HAP-1 (cell line): ENCODE measurements at regions not wholly inside any gene's neighbourhood (a gene's known extent, or its start where the extent isn't known, plus 50 kb on each side); places are given as distances from the start of the nearest gene placed in this dataset.
"Not testable (repeated sequence)": the region's sequence is repeated elsewhere in the genome, so short reads cannot be mapped to it uniquely, and the experiment has no call there.

ENCODE experiments used
- DNase-seq, 2 experiments: peaks; one replicate each; pipeline ENCODE4 v3.0.0-alpha.2; 2016 to 2020; ENCODE audit warnings: low spot score in 2 of 2
- H3K27me3 ChIP-seq: fragments of 250-450 bp; sonication (Bioruptor Pico); 2 replicates; pipeline ENCODE4 v1.5.1; 2020; ENCODE audit warnings: low read depth, mild to moderate bottlenecking, moderate library complexity
- H3K36me3 ChIP-seq: fragments of 250-450 bp; sonication (Bioruptor Pico); replicated peaks from 2 replicates; pipeline ENCODE4 v1.5.1; 2020; ENCODE audit warnings: mild to moderate bottlenecking
- H3K4me1 ChIP-seq: fragments of 250-450 bp; sonication (Bioruptor Pico); 2 replicates; pipeline ENCODE4 v1.5.1; 2020; ENCODE audit warnings: mild to moderate bottlenecking
- H3K4me3 ChIP-seq: fragments of 250-450 bp; sonication (Bioruptor Pico); 2 replicates; pipeline ENCODE4 v1.5.1; 2020; ENCODE audit warnings: mild to moderate bottlenecking, moderate library complexity
- H3K9me3 ChIP-seq: fragments of 250-450 bp; sonication (Bioruptor Pico); 2 replicates; pipeline ENCODE4 v1.5.1; 2020; ENCODE audit warnings: mild to moderate bottlenecking, moderate library complexity
- in situ Hi-C: fragments of 300-500 bp; cut with MboI; formaldehyde crosslinking; loops from 3 replicates; pipeline ENCODE4 v1.14.3; 2020; ENCODE audit warnings: low sequenced_read_pairs, inconsistent platforms, mixed read lengths

- Histone ChIP-seq H3K36me3 (no peaks in the 10 kb centered on the region), H3K27me3 (no peaks in the 10 kb centered on the region)
- in situ Hi-C loops: no loop called here
Measured at GRCh38 chr7:10773430-10773829, 200.2 kb upstream of the PHF14 start.

GRCh38 chr7:10779465-10780399 is 193.9 kb upstream of the PHF14 start:
- Histone ChIP-seq H3K27me3 (no peaks in the 10 kb centered on the region), H3K4me3 (no peak overlapping the region), H3K9me3 (no peaks in the 10 kb centered on the region), H3K36me3 (no peaks in the 10 kb centered on the region), H3K4me1 (0 out of 2 replicates have a peak, but pooled peaks cover 1% of the 10 kb centered on the region)
- DNase-seq: no peak
- in situ Hi-C loops: no loop called here

More at GRCh38 chr7:10773430-10773829, 200.2 kb upstream of the PHF14 start:
- no peaks in the 10 kb centered on the region for H3K4me1 ChIP-seq
- H3K4me3 ChIP-seq: no peak overlapping the region
- no peaks in the 10 kb centered on the region for H3K9me3 ChIP-seq
- no peak for DNase-seq

DNA sequence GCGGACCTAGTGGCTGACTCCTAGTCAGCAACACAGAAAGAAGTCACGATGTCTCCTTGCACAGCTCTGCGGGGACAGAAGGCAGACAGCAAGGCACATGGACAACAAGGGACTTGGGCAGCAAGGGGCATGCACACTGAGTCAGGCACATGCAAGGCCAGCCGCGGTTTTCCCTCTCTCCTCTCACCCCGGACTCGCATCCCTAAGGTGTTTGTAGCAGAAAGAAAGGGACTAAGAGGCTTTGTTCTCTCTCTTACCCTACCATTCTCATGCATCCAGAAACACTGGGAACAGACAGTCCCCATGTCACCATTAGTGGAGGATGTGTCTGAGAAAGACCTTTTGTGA is 193.3 kb upstream of the PHF14 start:
- DNase-seq: no peak
- H3K36me3 ChIP-seq: no peaks in the 10 kb centered on the region
- 0 out of 2 replicates have a peak, but pooled peaks cover 5% of the 10 kb centered on the region for H3K4me1 ChIP-seq
- no peaks in the 10 kb centered on the region for H3K9me3 ChIP-seq
- H3K27me3 ChIP-seq: no peaks in the 10 kb centered on the region
- in situ Hi-C loops: no loop called here
- H3K4me3 ChIP-seq: no peak overlapping the region

DNA sequence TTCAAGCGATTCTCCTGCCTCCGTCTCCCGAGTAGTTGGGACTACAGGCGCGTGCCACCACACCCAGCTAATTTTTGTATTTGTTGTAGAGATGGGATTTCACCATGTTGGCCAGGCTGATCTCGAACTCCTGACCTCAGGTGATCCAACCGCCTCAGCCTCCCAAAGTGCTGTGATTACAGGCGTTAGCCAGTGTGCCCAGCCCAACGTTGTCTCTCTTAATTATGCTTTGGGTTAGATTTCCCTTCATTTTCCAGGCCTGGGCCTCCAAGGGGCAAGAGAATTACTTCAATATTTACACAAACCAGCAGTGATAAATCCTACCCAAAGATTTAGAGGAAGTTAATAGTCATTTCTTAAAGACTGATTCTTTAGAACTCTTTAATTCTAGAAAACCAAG is 186.7 kb upstream of the PHF14 start:
- in situ Hi-C loops, H3K36me3 ChIP-seq, H3K27me3 ChIP-seq, H3K4me1 ChIP-seq, DNase-seq, H3K9me3 ChIP-seq, H3K4me3 ChIP-seq: not testable (repeated sequence)

DNA sequence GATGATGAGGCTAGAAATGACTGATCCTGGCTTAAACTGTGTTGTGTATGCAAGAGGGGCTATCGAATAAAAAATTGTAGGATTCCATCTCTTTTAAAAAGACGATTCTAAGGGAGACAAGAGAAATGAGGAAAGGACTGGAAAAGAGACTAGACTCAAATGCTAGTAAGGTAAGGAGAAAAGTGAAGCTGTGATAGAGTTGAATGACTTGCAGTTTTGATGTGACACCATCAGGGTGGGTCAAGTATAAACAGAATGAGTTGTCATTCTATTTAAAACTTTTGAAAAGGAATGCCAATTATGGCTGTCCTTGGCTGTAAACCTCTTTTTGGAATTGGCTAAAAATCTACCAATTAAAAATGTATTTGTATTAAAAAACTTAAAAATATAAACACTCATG is 184.5 kb upstream of the PHF14 start:
- no peaks in the 10 kb centered on the region for H3K9me3 ChIP-seq

DNA sequence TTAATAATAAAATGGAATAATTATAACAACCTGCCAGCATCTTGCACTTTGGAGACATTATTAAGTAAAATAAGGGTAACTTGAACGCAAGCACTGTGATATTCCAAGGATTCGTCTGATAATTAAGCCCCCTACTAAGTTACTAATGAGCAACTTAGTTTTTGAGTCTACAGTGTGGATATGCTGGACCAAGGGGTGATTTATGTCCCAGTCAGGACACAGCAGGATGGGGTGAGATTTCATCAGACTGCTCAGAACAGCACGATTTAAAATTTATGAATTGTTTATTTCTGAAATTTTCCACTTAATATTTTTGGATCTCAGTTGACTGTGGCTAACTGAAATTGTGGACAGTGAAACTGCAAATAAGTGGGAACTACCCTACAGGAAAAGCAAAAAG is 182.8 kb upstream of the PHF14 start:
- DNase-seq: no peak
- no peaks in the 10 kb centered on the region for H3K36me3 ChIP-seq
- in situ Hi-C loops: no loop called here
- no peaks in the 10 kb centered on the region for H3K9me3 ChIP-seq
- H3K4me1 ChIP-seq: no peaks in the 10 kb centered on the region
- H3K4me3 ChIP-seq: no peak overlapping the region
- H3K27me3 ChIP-seq: no peaks in the 10 kb centered on the region

More for the DNA sequence above, 184.5 kb upstream of the PHF14 start:
- no peaks in the 10 kb centered on the region for H3K27me3 ChIP-seq
- H3K4me3 ChIP-seq: no peak overlapping the region
- in situ Hi-C loops: no loop called here
- no peak for DNase-seq
- H3K4me1 ChIP-seq: 0 out of 2 replicates have a peak, but pooled peaks cover 5% of the 10 kb centered on the region
- no peaks in the 10 kb centered on the region for H3K36me3 ChIP-seq

- no peaks in the 10 kb centered on the region for H3K9me3 ChIP-seq
- DNase-seq: no peak
- no peak overlapping the region for H3K4me3 ChIP-seq
- no peaks in the 10 kb centered on the region for H3K4me1 ChIP-seq
- H3K36me3 ChIP-seq: no peaks in the 10 kb centered on the region
- H3K27me3 ChIP-seq: no peaks in the 10 kb centered on the region
- in situ Hi-C loops: no loop called here
Measured at GRCh38 chr7:10793995-10794775, 179.5 kb upstream of the PHF14 start.

DNA sequence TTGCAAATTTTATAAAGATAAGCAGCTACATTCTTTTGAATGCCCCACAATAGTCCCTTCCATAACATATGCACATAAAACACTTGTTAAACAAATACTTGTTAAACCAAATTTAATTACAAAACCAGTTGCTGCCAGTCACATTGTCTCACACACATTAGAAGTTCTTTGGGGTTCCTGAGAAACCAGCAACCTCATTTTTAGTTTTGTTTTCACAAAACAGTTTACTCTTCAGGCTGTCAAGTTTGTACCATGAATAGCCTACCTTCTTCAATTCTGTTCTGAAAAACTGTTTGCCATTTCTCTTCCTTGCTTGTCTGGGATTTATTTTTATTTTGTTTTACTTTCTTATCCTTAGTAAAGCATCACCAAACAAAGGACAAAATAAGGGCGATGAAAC is 176.5 kb upstream of the PHF14 start:
- in situ Hi-C loops: no loop called here
- no peak overlapping the region for H3K4me3 ChIP-seq

GRCh38 chr7:10798044-10798443 is 175.6 kb upstream of the PHF14 start:
- in situ Hi-C loops: no loop called here
- DNase-seq: no peak
- H3K27me3 ChIP-seq: no peaks in the 10 kb centered on the region
- no peaks in the 10 kb centered on the region for H3K4me1 ChIP-seq
- no peaks in the 10 kb centered on the region for H3K9me3 ChIP-seq
- no peak overlapping the region for H3K4me3 ChIP-seq
- no peaks in the 10 kb centered on the region for H3K36me3 ChIP-seq

More for the DNA sequence above, 176.5 kb upstream of the PHF14 start:
- no peak for DNase-seq
- no peaks in the 10 kb centered on the region for H3K9me3 ChIP-seq
- no peaks in the 10 kb centered on the region for H3K27me3 ChIP-seq
- no peaks in the 10 kb centered on the region for H3K36me3 ChIP-seq
- no peaks in the 10 kb centered on the region for H3K4me1 ChIP-seq

GRCh38 chr7:10799475-10799874 is 174.2 kb upstream of the PHF14 start:
- no peak overlapping the region for H3K4me3 ChIP-seq
- H3K36me3 ChIP-seq: no peaks in the 10 kb centered on the region
- DNase-seq: no peak
- in situ Hi-C loops: no loop called here
- H3K4me1 ChIP-seq: no peaks in the 10 kb centered on the region
- no peaks in the 10 kb centered on the region for H3K27me3 ChIP-seq
- H3K9me3 ChIP-seq: no peaks in the 10 kb centered on the region; the same call in 1 of the 2 replicates

GRCh38 chr7:10802011-10802410 is 171.7 kb upstream of the PHF14 start:
- Histone ChIP-seq H3K4me3 (no peak overlapping the region), H3K9me3 (no peaks in the 10 kb centered on the region; the same call in 1 of the 2 replicates), H3K27me3 (no peaks in the 10 kb centered on the region), H3K36me3 (no peaks in the 10 kb centered on the region), H3K4me1 (no peaks in the 10 kb centered on the region)
- no peak for DNase-seq
- in situ Hi-C loops: no loop called here

- no peaks in the 10 kb centered on the region; the same call in 1 of the 2 replicates for H3K9me3 ChIP-seq
- H3K36me3 ChIP-seq: no peaks in the 10 kb centered on the region
- H3K4me3 ChIP-seq: no peak overlapping the region
- in situ Hi-C loops: no loop called here
- H3K27me3 ChIP-seq: no peaks in the 10 kb centered on the region
- H3K4me1 ChIP-seq: no peaks in the 10 kb centered on the region
- DNase-seq: no peak
Measured at GRCh38 chr7:10802526-10802925, 171.1 kb upstream of the PHF14 start.

DNA sequence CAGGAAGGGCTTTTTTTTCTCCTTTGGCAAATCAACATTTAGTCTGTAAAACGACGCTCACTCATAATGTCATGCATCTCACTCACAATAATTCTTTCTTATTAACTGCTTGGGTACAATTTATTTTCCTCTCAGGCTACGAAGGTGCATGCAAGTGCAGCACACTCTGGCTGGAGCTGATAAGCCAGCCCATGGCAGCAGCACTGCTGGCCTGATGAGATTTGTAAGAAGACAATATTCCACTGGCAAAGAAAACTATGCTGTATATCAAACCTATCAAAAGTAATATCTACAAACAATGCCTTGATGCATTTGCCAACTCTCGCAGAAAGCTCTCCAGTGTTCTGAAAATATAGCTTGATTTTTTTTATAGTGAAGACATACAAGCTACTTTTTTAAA is 170.0 kb upstream of the PHF14 start:
- H3K36me3 ChIP-seq: no peaks in the 10 kb centered on the region
- no peak for DNase-seq
- H3K4me1 ChIP-seq: no peaks in the 10 kb centered on the region
- in situ Hi-C loops: no loop called here
- no peaks in the 10 kb centered on the region for H3K27me3 ChIP-seq
- no peaks in the 10 kb centered on the region; the same call in 1 of the 2 replicates for H3K9me3 ChIP-seq
- no peak overlapping the region for H3K4me3 ChIP-seq

- in situ Hi-C loops: no loop called here
- no peak for DNase-seq
- Histone ChIP-seq H3K4me3 (no peak overlapping the region), H3K4me1 (no peaks in the 10 kb centered on the region), H3K9me3 (no peaks in the 10 kb centered on the region; the same call in 1 of the 2 replicates), H3K36me3 (no peaks in the 10 kb centered on the region), H3K27me3 (no peaks in the 10 kb centered on the region)
Measured at GRCh38 chr7:10804770-10805169, 168.9 kb upstream of the PHF14 start.
